Glutamatergic neuron (in vitro differentiated cells): ENCODE measurements at regions not wholly inside any gene's neighbourhood (a gene's known extent, or its start where the extent isn't known, plus 50 kb on each side); places are given as distances from the start of the nearest gene placed in this dataset.

Experiments
- DNase-seq: peaks from one replicate; pipeline ENCODE4 v3.0.0; 2022
- H3K27ac Mint-ChIP-seq: one replicate; pipeline ENCODE4 v1.8.0; 2020; ENCODE audit warnings: mild to moderate bottlenecking, mixed read lengths, inconsistent platforms; ENCODE audit not compliant: unreplicated experiment
- H3K27me3 Mint-ChIP-seq: one replicate; pipeline ENCODE4 v1.8.0; 2020; ENCODE audit warnings: mild to moderate bottlenecking, moderate library complexity, mixed read lengths, inconsistent platforms; ENCODE audit not compliant: unreplicated experiment
- H3K36me3 Mint-ChIP-seq: one replicate; pipeline ENCODE4 v1.8.0; 2020; ENCODE audit warnings: mild to moderate bottlenecking, mixed read lengths, inconsistent platforms; ENCODE audit not compliant: unreplicated experiment
- H3K4me1 Mint-ChIP-seq: one replicate; pipeline ENCODE4 v1.8.0; 2020; ENCODE audit warnings: mild to moderate bottlenecking, low read depth, mixed read lengths, inconsistent platforms; ENCODE audit not compliant: unreplicated experiment
- H3K4me3 Mint-ChIP-seq: one replicate; pipeline ENCODE4 v1.8.0; 2020; ENCODE audit warnings: mild to moderate bottlenecking, mixed read lengths, inconsistent platforms; ENCODE audit not compliant: unreplicated experiment
- H3K9me3 Mint-ChIP-seq: one replicate; pipeline ENCODE4 v1.8.0; 2020; ENCODE audit warnings: mild to moderate bottlenecking, moderate library complexity, mixed read lengths, inconsistent platforms; ENCODE audit not compliant: unreplicated experiment
- TF ChIP-seq, protein P1 (sequence below): fragments of 200-600 bp; sonication (generic); IDR thresholded peaks from one replicate; pipeline ENCODE4 v1.5.0; 2021; ENCODE audit not compliant: partially characterized antibody, unreplicated experiment

DNA sequence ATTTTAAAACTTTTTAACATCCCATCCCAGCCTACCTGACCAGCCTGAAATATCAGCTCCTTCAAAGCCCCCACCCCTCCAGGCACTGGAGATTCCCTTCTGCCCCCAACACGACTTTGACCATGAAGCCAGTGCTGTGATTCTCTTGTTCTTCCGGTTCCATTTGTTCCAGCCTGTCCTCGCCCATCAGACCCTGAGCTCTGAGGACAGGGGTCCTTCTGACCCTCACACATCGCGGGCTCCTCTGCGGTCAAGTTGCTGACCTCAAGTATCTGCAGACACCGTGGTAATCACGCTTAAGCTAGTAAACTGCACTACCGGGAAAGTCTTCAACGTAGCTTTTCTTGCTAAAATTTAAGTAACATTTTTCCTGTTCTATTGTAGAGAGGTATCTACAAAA, 282.2 kb upstream of the SALL3 start:
- H3K9me3 Mint-ChIP-seq, result no peaks in the 10 kb centered on the region
- H3K4me1 Mint-ChIP-seq, result no peaks in the 10 kb centered on the region
- TF ChIP-seq, protein P1, sequence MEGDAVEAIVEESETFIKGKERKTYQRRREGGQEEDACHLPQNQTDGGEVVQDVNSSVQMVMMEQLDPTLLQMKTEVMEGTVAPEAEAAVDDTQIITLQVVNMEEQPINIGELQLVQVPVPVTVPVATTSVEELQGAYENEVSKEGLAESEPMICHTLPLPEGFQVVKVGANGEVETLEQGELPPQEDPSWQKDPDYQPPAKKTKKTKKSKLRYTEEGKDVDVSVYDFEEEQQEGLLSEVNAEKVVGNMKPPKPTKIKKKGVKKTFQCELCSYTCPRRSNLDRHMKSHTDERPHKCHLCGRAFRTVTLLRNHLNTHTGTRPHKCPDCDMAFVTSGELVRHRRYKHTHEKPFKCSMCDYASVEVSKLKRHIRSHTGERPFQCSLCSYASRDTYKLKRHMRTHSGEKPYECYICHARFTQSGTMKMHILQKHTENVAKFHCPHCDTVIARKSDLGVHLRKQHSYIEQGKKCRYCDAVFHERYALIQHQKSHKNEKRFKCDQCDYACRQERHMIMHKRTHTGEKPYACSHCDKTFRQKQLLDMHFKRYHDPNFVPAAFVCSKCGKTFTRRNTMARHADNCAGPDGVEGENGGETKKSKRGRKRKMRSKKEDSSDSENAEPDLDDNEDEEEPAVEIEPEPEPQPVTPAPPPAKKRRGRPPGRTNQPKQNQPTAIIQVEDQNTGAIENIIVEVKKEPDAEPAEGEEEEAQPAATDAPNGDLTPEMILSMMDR, result no peak
- no peak overlapping the region for H3K4me3 Mint-ChIP-seq
- H3K36me3 Mint-ChIP-seq, result no peaks in the 10 kb centered on the region
- no peak for DNase-seq
- no peak overlapping the region for H3K27ac Mint-ChIP-seq
- no peaks in the 10 kb centered on the region for H3K27me3 Mint-ChIP-seq

DNA sequence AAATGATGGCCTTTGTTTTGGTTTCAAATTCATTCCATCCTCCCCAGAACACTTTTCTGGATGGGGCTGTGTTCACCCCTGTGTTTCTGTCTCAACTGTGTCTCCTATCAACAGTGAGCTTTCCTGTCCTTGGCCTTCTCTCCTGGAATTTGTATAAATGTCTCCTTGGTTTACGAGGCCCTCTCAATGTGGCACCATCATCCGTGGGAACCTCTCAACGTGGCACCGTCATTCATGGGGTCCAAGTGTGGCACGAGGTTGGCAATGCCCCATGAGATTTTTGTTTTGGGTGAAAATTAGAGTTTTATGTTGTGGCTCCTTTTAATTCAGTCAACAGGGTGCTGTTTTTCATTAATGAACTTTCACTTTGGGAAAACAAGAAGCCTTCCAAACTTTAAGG, 280.7 kb upstream of the SALL3 start:
- Mint-ChIP-seq H3K4me3 (no peak overlapping the region), H3K36me3 (no peaks in the 10 kb centered on the region), H3K4me1 (peaks cover 3% of the 10 kb centered on the region), H3K9me3 (peaks cover 4% of the 10 kb centered on the region), H3K27ac (no peak overlapping the region), H3K27me3 (no peaks in the 10 kb centered on the region)
- TF ChIP-seq, protein P1, result no peak
- no peak for DNase-seq

- Mint-ChIP-seq H3K36me3 (peaks cover 1% of the 10 kb centered on the region), H3K4me1 (peaks cover 9% of the 10 kb centered on the region), H3K27ac (no peak overlapping the region), H3K27me3 (no peaks in the 10 kb centered on the region), H3K9me3 (peaks cover 5% of the 10 kb centered on the region), H3K4me3 (no peak overlapping the region)
- TF ChIP-seq, protein P1, result no peak
- no peak for DNase-seq
Measured at GRCh38 chr18:78699499-78699898, 280.1 kb upstream of the SALL3 start.

- Mint-ChIP-seq H3K4me3 (no peak overlapping the region), H3K27ac (no peak overlapping the region), H3K4me1 (peaks cover 13% of the 10 kb centered on the region), H3K36me3 (peaks cover 5% of the 10 kb centered on the region), H3K9me3 (peaks cover 10% of the 10 kb centered on the region), H3K27me3 (no peaks in the 10 kb centered on the region)
- no peak for DNase-seq
- TF ChIP-seq, protein P1, result no peak
Measured at GRCh38 chr18:78701771-78702396, 277.7 kb upstream of the SALL3 start.

- TF ChIP-seq, protein P1, result no peak
- H3K27me3 Mint-ChIP-seq, result no peaks in the 10 kb centered on the region
- peaks cover 13% of the 10 kb centered on the region for H3K4me1 Mint-ChIP-seq
- no peak overlapping the region for H3K27ac Mint-ChIP-seq
- peaks cover 13% of the 10 kb centered on the region for H3K36me3 Mint-ChIP-seq
- H3K4me3 Mint-ChIP-seq, result no peak overlapping the region
- H3K9me3 Mint-ChIP-seq, result peaks cover 10% of the 10 kb centered on the region
- no peak for DNase-seq
Measured at GRCh38 chr18:78703291-78703690, 276.3 kb upstream of the SALL3 start.
